K562 (cell line): ENCODE measurements at regions not wholly inside any gene's neighbourhood (a gene's known extent, or its start where the extent isn't known, plus 50 kb on each side); places are given as distances from the start of the nearest gene placed in this dataset.

Source experiments
- DIDO1 ChIP-seq: fragments of 450-650 bp; IDR thresholded peaks from 2 replicates; pipeline ENCODE4 v1.6.1; 2016; ENCODE audit warnings: low read depth, missing biosample characterization, missing genetic modification characterization
- GATAD2A ChIP-seq: fragments of 450-650 bp; IDR thresholded peaks from 2 replicates; pipeline ENCODE4 v1.6.1; 2017
- HNRNPL ChIP-seq: fragments of 200-400 bp; formaldehyde crosslinking; IDR thresholded peaks from 2 replicates; pipeline ENCODE4 v1.6.1; 2017; ENCODE audit warnings: low read depth, mild to moderate bottlenecking, low read length
- L3MBTL2 ChIP-seq: fragments of 450-650 bp; IDR thresholded peaks from 2 replicates; pipeline ENCODE4 v1.6.1; 2016; ENCODE audit warnings: mild to moderate bottlenecking, moderate library complexity
- RHOXF2B ChIP-seq: fragments of 250-450 bp; sonication (Bioruptor Pico); conservative IDR thresholded peaks from 2 replicates; pipeline ENCODE4 v1.5.1; 2021
- ZNF165 ChIP-seq: fragments of 250-450 bp; sonication (Bioruptor Pico); IDR thresholded peaks from 2 replicates; pipeline ENCODE4 v1.4.0; 2020; ENCODE audit warnings: borderline replicate concordance
- ZNF79 ChIP-seq: fragments of 250-450 bp; sonication (Bioruptor Pico); IDR thresholded peaks from 2 replicates; pipeline ENCODE4 v1.4.0; 2020; ENCODE audit warnings: low read depth, mild to moderate bottlenecking, moderate library complexity
- TF ChIP-seq, protein P1 (sequence below): fragments of 450-650 bp; IDR thresholded peaks from 2 replicates; pipeline ENCODE4 v1.6.1; 2016; ENCODE audit warnings: mild to moderate bottlenecking, moderate library complexity
- TF ChIP-seq, protein P2 (sequence below): fragments of 450-650 bp; IDR thresholded peaks from 2 replicates; pipeline ENCODE4 v1.6.1; 2016; ENCODE audit warnings: low read depth, mild to moderate bottlenecking, moderate library complexity
- TF ChIP-seq, protein P3 (sequence below): IDR thresholded peaks from 2 replicates; pipeline ENCODE4 v1.6.1; 2014; ENCODE audit warnings: antibody characterized with exemption

GRCh38 chr10:105774351-105774750 lies 1133.3 kb downstream of the SORCS3 start (continued):
- TF ChIP-seq, protein P1, sequence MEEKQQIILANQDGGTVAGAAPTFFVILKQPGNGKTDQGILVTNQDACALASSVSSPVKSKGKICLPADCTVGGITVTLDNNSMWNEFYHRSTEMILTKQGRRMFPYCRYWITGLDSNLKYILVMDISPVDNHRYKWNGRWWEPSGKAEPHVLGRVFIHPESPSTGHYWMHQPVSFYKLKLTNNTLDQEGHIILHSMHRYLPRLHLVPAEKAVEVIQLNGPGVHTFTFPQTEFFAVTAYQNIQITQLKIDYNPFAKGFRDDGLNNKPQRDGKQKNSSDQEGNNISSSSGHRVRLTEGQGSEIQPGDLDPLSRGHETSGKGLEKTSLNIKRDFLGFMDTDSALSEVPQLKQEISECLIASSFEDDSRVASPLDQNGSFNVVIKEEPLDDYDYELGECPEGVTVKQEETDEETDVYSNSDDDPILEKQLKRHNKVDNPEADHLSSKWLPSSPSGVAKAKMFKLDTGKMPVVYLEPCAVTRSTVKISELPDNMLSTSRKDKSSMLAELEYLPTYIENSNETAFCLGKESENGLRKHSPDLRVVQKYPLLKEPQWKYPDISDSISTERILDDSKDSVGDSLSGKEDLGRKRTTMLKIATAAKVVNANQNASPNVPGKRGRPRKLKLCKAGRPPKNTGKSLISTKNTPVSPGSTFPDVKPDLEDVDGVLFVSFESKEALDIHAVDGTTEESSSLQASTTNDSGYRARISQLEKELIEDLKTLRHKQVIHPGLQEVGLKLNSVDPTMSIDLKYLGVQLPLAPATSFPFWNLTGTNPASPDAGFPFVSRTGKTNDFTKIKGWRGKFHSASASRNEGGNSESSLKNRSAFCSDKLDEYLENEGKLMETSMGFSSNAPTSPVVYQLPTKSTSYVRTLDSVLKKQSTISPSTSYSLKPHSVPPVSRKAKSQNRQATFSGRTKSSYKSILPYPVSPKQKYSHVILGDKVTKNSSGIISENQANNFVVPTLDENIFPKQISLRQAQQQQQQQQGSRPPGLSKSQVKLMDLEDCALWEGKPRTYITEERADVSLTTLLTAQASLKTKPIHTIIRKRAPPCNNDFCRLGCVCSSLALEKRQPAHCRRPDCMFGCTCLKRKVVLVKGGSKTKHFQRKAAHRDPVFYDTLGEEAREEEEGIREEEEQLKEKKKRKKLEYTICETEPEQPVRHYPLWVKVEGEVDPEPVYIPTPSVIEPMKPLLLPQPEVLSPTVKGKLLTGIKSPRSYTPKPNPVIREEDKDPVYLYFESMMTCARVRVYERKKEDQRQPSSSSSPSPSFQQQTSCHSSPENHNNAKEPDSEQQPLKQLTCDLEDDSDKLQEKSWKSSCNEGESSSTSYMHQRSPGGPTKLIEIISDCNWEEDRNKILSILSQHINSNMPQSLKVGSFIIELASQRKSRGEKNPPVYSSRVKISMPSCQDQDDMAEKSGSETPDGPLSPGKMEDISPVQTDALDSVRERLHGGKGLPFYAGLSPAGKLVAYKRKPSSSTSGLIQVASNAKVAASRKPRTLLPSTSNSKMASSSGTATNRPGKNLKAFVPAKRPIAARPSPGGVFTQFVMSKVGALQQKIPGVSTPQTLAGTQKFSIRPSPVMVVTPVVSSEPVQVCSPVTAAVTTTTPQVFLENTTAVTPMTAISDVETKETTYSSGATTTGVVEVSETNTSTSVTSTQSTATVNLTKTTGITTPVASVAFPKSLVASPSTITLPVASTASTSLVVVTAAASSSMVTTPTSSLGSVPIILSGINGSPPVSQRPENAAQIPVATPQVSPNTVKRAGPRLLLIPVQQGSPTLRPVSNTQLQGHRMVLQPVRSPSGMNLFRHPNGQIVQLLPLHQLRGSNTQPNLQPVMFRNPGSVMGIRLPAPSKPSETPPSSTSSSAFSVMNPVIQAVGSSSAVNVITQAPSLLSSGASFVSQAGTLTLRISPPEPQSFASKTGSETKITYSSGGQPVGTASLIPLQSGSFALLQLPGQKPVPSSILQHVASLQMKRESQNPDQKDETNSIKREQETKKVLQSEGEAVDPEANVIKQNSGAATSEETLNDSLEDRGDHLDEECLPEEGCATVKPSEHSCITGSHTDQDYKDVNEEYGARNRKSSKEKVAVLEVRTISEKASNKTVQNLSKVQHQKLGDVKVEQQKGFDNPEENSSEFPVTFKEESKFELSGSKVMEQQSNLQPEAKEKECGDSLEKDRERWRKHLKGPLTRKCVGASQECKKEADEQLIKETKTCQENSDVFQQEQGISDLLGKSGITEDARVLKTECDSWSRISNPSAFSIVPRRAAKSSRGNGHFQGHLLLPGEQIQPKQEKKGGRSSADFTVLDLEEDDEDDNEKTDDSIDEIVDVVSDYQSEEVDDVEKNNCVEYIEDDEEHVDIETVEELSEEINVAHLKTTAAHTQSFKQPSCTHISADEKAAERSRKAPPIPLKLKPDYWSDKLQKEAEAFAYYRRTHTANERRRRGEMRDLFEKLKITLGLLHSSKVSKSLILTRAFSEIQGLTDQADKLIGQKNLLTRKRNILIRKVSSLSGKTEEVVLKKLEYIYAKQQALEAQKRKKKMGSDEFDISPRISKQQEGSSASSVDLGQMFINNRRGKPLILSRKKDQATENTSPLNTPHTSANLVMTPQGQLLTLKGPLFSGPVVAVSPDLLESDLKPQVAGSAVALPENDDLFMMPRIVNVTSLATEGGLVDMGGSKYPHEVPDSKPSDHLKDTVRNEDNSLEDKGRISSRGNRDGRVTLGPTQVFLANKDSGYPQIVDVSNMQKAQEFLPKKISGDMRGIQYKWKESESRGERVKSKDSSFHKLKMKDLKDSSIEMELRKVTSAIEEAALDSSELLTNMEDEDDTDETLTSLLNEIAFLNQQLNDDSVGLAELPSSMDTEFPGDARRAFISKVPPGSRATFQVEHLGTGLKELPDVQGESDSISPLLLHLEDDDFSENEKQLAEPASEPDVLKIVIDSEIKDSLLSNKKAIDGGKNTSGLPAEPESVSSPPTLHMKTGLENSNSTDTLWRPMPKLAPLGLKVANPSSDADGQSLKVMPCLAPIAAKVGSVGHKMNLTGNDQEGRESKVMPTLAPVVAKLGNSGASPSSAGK = no peak
- TF ChIP-seq, protein P2, sequence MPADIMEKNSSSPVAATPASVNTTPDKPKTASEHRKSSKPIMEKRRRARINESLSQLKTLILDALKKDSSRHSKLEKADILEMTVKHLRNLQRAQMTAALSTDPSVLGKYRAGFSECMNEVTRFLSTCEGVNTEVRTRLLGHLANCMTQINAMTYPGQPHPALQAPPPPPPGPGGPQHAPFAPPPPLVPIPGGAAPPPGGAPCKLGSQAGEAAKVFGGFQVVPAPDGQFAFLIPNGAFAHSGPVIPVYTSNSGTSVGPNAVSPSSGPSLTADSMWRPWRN = no peak
- TF ChIP-seq GATAD2A (no peak), HNRNPL (no peak), RHOXF2B (no peak), L3MBTL2 (no peak), ZNF165 (CRISPR knock-in tag) (no peak), DIDO1 (tag) (no peak), ZNF79 (CRISPR knock-in tag) (no peak)
- TF ChIP-seq, protein P3, sequence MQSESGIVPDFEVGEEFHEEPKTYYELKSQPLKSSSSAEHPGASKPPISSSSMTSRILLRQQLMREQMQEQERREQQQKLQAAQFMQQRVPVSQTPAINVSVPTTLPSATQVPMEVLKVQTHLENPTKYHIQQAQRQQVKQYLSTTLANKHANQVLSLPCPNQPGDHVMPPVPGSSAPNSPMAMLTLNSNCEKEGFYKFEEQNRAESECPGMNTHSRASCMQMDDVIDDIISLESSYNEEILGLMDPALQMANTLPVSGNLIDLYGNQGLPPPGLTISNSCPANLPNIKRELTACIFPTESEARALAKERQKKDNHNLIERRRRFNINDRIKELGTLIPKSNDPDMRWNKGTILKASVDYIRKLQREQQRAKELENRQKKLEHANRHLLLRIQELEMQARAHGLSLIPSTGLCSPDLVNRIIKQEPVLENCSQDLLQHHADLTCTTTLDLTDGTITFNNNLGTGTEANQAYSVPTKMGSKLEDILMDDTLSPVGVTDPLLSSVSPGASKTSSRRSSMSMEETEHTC = no peak
